ENCODE measurements at regions not wholly inside any gene's neighbourhood (a gene's known extent, or its start where the extent isn't known, plus 50 kb on each side); places are given as distances from the start of the nearest gene placed in this dataset.

GRCh38 chr2:105580216-105580615 is 164.5 kb upstream of the NCK2 start:
- TF ChIP-seq CTCF (IDR thresholded peaks at IDR 0.05; ENCODE audit: low read depth, low read length) (no peak), MAX (IDR thresholded peaks at IDR 0.05; ENCODE audit: low read depth, low read length) (no peak), MYC (IDR thresholded peaks at IDR 0.05; ENCODE audit: low read depth, low read length) (no peak)

All from NB4 (cell line).